ENCODE measurements at regions not wholly inside any gene's neighbourhood (a gene's known extent, or its start where the extent isn't known, plus 50 kb on each side); places are given as distances from the start of the nearest gene placed in this dataset.

- peaks cover 28% of the 10 kb centered on the region for H3K27me3 Mint-ChIP-seq (ENCODE audit: low read depth, unreplicated experiment)
- no peak overlapping the region for H3K27ac Mint-ChIP-seq (ENCODE audit: unreplicated experiment)
Observed at GRCh38 chr16:85535352-85536072, 77.6 kb upstream of the GSE1 start.

GRCh38 chr16:85536073-85536410, 77.1 kb upstream of the GSE1 start:
- H3K27ac ChIP-seq (ENCODE audit: low read depth, low read length) = no peak overlapping the region
- peaks cover 49% of the 10 kb centered on the region for H4K20me1 ChIP-seq (ENCODE audit: insufficient read depth, low read length)
- Mint-ChIP-seq H3K4me1 (ENCODE audit: low read depth, unreplicated experiment) (no peaks in the 10 kb centered on the region), H3K36me3 (ENCODE audit: low read depth, unreplicated experiment) (peaks cover 5% of the 10 kb centered on the region), H3K4me3 (ENCODE audit: unreplicated experiment) (no peak overlapping the region), H3K9me3 (ENCODE audit: unreplicated experiment) (peaks cover 7% of the 10 kb centered on the region), H3K27ac (ENCODE audit: unreplicated experiment) (no peak overlapping the region), H3K27me3 (ENCODE audit: low read depth, unreplicated experiment) (peaks cover 24% of the 10 kb centered on the region)
- H3K79me2 ChIP-seq (ENCODE audit: insufficient read depth, low read length) = no peaks in the 10 kb centered on the region
- no peak overlapping the region for H3K4me3 ChIP-seq (ENCODE audit: insufficient read depth, low read depth, low read length)
- FAIRE-seq = no peak
- H3K4me2 ChIP-seq (ENCODE audit: low read length) = no peak overlapping the region
- no peak overlapping the region for H2AFZ ChIP-seq (ENCODE audit: low read depth, low read length)
- H3K36me3 ChIP-seq (ENCODE audit: insufficient read depth, low read length) = no peaks in the 10 kb centered on the region
- TF ChIP-seq CTCF (IDR thresholded peaks at IDR 0.05; ENCODE audit: insufficient read depth, low read depth, low read length) = no peak
- TF ChIP-seq EZH2 (IDR thresholded peaks at IDR 0.05; ENCODE audit: insufficient read depth, low read length) = no peak
- H3K9me3 ChIP-seq (ENCODE audit: insufficient read depth, low read depth, low read length) = peaks cover 6% of the 10 kb centered on the region
- H3K4me1 ChIP-seq (ENCODE audit: insufficient read depth, low read length) = no peaks in the 10 kb centered on the region
- H3K9ac ChIP-seq (ENCODE audit: low read length) = no peak overlapping the region
- no peaks in the 10 kb centered on the region for H3K27me3 ChIP-seq (ENCODE audit: insufficient read depth, low read length)
- no peak for DNase-seq (ENCODE audit: low read depth)

More at GRCh38 chr16:85535352-85536072, 77.6 kb upstream of the GSE1 start:
- DNase-seq (ENCODE audit: low read depth) (no peak), FAIRE-seq (no peak)
- Histone ChIP-seq H3K27ac (ENCODE audit: low read depth, low read length) (no peak overlapping the region), H3K27me3 (ENCODE audit: insufficient read depth, low read length) (no peaks in the 10 kb centered on the region), H3K79me2 (ENCODE audit: insufficient read depth, low read length) (no peaks in the 10 kb centered on the region), H3K4me3 (ENCODE audit: insufficient read depth, low read depth, low read length) (no peak overlapping the region), H2AFZ (ENCODE audit: low read depth, low read length) (no peak overlapping the region), H3K4me1 (ENCODE audit: insufficient read depth, low read length) (no peaks in the 10 kb centered on the region), H3K9me3 (ENCODE audit: insufficient read depth, low read depth, low read length) (peaks cover 6% of the 10 kb centered on the region), H3K9ac (ENCODE audit: low read length) (no peak overlapping the region), H3K4me2 (ENCODE audit: low read length) (no peak overlapping the region), H4K20me1 (ENCODE audit: insufficient read depth, low read length) (peaks cover 52% of the 10 kb centered on the region), H3K36me3 (ENCODE audit: insufficient read depth, low read length) (no peaks in the 10 kb centered on the region)
- H3K4me1 Mint-ChIP-seq (ENCODE audit: low read depth, unreplicated experiment) = no peaks in the 10 kb centered on the region
- H3K9me3 Mint-ChIP-seq (ENCODE audit: unreplicated experiment) = peaks cover 7% of the 10 kb centered on the region
- H3K36me3 Mint-ChIP-seq (ENCODE audit: low read depth, unreplicated experiment) = peaks cover 7% of the 10 kb centered on the region
- no peak overlapping the region for H3K4me3 Mint-ChIP-seq (ENCODE audit: unreplicated experiment)
- no peak for TF ChIP-seq CTCF (IDR thresholded peaks at IDR 0.05; ENCODE audit: insufficient read depth, low read depth, low read length)
- TF ChIP-seq EZH2 (IDR thresholded peaks at IDR 0.05; ENCODE audit: insufficient read depth, low read length) = no peak
